GM12878 (cell line): ENCODE measurements at regions not wholly inside any gene's neighbourhood (a gene's known extent, or its start where the extent isn't known, plus 50 kb on each side); places are given as distances from the start of the nearest gene placed in this dataset.
A peak's percentile ranks its signal among the peaks of the same experiment; 100 is the strongest.

ENCODE experiments used
- ATAC-seq: fragments of 200-7000 bp; cut with Tn5 transposase; 3 replicates; pipeline ENCODE4 v1.9.1; 2020; ENCODE audit warnings: mild to moderate bottlenecking, moderate library complexity
- BruUV-seq: library from RNA; stranded (reverse); fragments of 400-500 nt; replicated peaks from 2 replicates; lab custom pipeline; 2021; lab: Mats Ljungman, UMichigan
- CTCF ChIA-PET: fragments of 300-600 bp; sonication (Branson Sonifier 250); formaldehyde crosslinking; extraction: SDS; loops from one replicate; lab custom pipeline; 2021; ENCODE audit warnings: inconsistent platforms; lab: Yijun Ruan, JAX
- POLR2A ChIA-PET: fragments of 350-600 bp; formaldehyde crosslinking; extraction: SDS; loops from one replicate; lab custom pipeline; 2021; ENCODE audit warnings: inconsistent platforms; lab: Charles Lee
- RAD21 ChIA-PET: fragments of 300-600 bp; sonication (Branson Sonifier 250); formaldehyde crosslinking; loops from one replicate; lab custom pipeline; 2023; ENCODE audit warnings: antibody characterized with exemption; ENCODE audit not compliant: unreplicated experiment; lab: Charles Lee
- SMC1A ChIA-PET: fragments of 300-600 bp; sonication (Branson Sonifier 250); formaldehyde crosslinking; loops from one replicate; lab custom pipeline; 2023; ENCODE audit not compliant: unreplicated experiment, uncharacterized antibody; lab: Charles Lee
- DNase-seq: peaks from one replicate; pipeline ENCODE4 v3.0.0-alpha.2; 2011; ENCODE audit warnings: low read depth, low spot score
- FAIRE-seq: peaks from 3 replicates; lab custom pipeline; 2011; peaks lifted over from hg19 to GRCh38; lab: Jason Lieb, UNC
- H2AFZ ChIP-seq: 2 replicates; pipeline ENCODE4 v1.6.0; 2011; ENCODE audit warnings: low read depth, low read length, control low read depth; ENCODE audit not compliant: control insufficient read depth
- H3K27ac ChIP-seq: 2 replicates; pipeline ENCODE4 v1.5.1; 2011; ENCODE audit warnings: control low read depth; ENCODE audit not compliant: control insufficient read depth, insufficient read depth
- H3K27me3 ChIP-seq, 2 experiments: replicated peaks in 1 of 2; 2 replicates each; pipeline versions ENCODE4 v1.6.0 to v1.6.1; 2011; ENCODE audit warnings: low read length in 1 of 2; ENCODE audit not compliant: control insufficient read depth in 2 of 2, insufficient read depth in 2 of 2
- H3K36me3 ChIP-seq, 2 experiments: 2 replicates each; pipeline ENCODE4 v1.5.1; 2011; ENCODE audit warnings: low read length in 1 of 2; ENCODE audit not compliant: control insufficient read depth in 2 of 2, insufficient read depth in 2 of 2
- H3K4me1 ChIP-seq: 2 replicates; pipeline ENCODE4 v1.6.1; 2011; ENCODE audit warnings: mild to moderate bottlenecking, low read length, moderate library complexity, mixed read lengths; ENCODE audit not compliant: control insufficient read depth, insufficient read depth
- H3K4me2 ChIP-seq: 2 replicates; pipeline ENCODE4 v1.6.0; 2011; ENCODE audit warnings: control low read depth; ENCODE audit not compliant: control insufficient read depth, insufficient read depth
- H3K4me3 ChIP-seq: fragments of 200-600 bp; sonication (generic); 2 replicates; pipeline ENCODE4 v1.5.1; 2016
- H3K79me2 ChIP-seq: 2 replicates; pipeline ENCODE4 v1.6.0; 2011; ENCODE audit warnings: low read length; ENCODE audit not compliant: control insufficient read depth, insufficient read depth
- H3K9ac ChIP-seq: 2 replicates; pipeline ENCODE4 v1.8.0; 2011; ENCODE audit warnings: low read length, control low read depth, mixed read lengths; ENCODE audit not compliant: control insufficient read depth, insufficient read depth
- H3K9me3 ChIP-seq: replicated peaks from 3 replicates; pipeline ENCODE4 v1.5.1; 2011; ENCODE audit warnings: mild to moderate bottlenecking, low read length; ENCODE audit not compliant: control insufficient read depth, insufficient read depth
- H4K20me1 ChIP-seq: 2 replicates; pipeline ENCODE4 v1.6.0; 2011; ENCODE audit not compliant: control insufficient read depth, insufficient read depth
- BCL11A ChIP-seq: IDR thresholded peaks from 2 replicates; pipeline ENCODE4 v1.6.1; 2011; ENCODE audit warnings: low read depth, low read length
- EED ChIP-seq: sonication (generic); IDR thresholded peaks from 2 replicates; pipeline ENCODE4 v1.6.1; 2016; ENCODE audit warnings: antibody characterized with exemption, low read depth
- FOS ChIP-seq: IDR thresholded peaks from 3 replicates; pipeline ENCODE4 v1.6.1; 2011; ENCODE audit warnings: borderline replicate concordance; ENCODE audit not compliant: insufficient read length; ENCODE audit errors: extremely low read depth
- JUND ChIP-seq: IDR thresholded peaks from 2 replicates; pipeline ENCODE4 v1.6.1; 2012; ENCODE audit warnings: low read depth, mild to moderate bottlenecking, low read length, improper control_type of control experiment, moderate library complexity
- MEF2B ChIP-seq: fragments of 450-650 bp; IDR thresholded peaks from 2 replicates; pipeline ENCODE4 v1.6.1; 2018; ENCODE audit warnings: mild to moderate bottlenecking, moderate library complexity; ENCODE audit not compliant: partially characterized antibody, poor library complexity, severe bottlenecking
- NBN ChIP-seq: fragments of 450-650 bp; IDR thresholded peaks from 2 replicates; pipeline ENCODE4 v1.6.1; 2016
- NFYA ChIP-seq: IDR thresholded peaks from 2 replicates; pipeline ENCODE4 v1.6.1; 2011; ENCODE audit warnings: low read depth, mild to moderate bottlenecking, low read length, improper control_type of control experiment, borderline replicate concordance
- STAT3 ChIP-seq: IDR thresholded peaks from 2 replicates; pipeline ENCODE4 v1.6.1; 2011; ENCODE audit warnings: low read depth, low read length, improper control_type of control experiment
- TCF7 ChIP-seq: IDR thresholded peaks from 2 replicates; pipeline ENCODE4 v1.6.1; 2014; ENCODE audit warnings: antibody characterized with exemption, borderline replicate concordance
- WRNIP1 ChIP-seq: IDR thresholded peaks from 2 replicates; pipeline ENCODE4 v1.6.1; 2011; ENCODE audit warnings: low read depth, low read length, improper control_type of control experiment, borderline replicate concordance
- ZBTB33 ChIP-seq: fragments of 450-650 bp; IDR thresholded peaks from 2 replicates; pipeline ENCODE4 v1.6.1; 2017; ENCODE audit warnings: mild to moderate bottlenecking
- ZNF24 ChIP-seq: fragments of 450-650 bp; IDR thresholded peaks from 2 replicates; pipeline ENCODE4 v1.6.1; 2017; ENCODE audit warnings: antibody characterized with exemption, mild to moderate bottlenecking
- WGBS: methylation state at CpG from one replicate; pipeline ENCODE4 v1.1.6; 2016; ENCODE audit warnings: low lambda C conversion rate; ENCODE audit not compliant: insufficient replicate concordance, insufficient coverage; ENCODE audit errors: missing lambda C conversion rate; 5-methylcytosine and 5-hydroxymethylcytosine counted together
- in situ Hi-C: fragments of 300-500 bp; cut with MboI; formaldehyde crosslinking; loops from 9 replicates; pipeline ENCODE4 v1.14.3; 2018; ENCODE audit warnings: mixed read lengths
- intact Hi-C: fragments of 100-400 bp; cut with micrococcal nuclease; formaldehyde crosslinking; loops from one replicate; pipeline ENCODE4 v1.14.2; 2022; ENCODE audit not compliant: unreplicated experiment

DNA sequence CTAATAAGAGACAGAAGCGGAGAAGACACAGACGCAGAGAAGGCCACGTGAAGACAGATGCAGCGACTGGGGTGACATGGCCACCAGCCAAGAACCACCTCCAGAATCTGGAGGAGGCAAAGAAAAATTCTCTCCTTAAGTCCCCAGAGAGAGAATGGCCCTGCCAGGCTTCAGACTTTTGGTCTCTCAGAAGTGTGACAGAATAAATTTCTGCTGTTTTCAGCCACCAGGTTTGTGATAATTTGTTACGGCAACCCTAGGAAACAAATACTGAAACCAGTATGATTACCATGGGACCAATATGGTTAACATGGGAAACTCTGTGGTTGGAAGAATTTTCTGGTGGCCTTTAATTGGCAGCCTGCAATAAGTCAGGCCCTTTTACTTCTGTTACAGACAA, 63.9 kb upstream of the DOCK9 start (continued):
- TF ChIP-seq ZBTB33 (no peak), ZNF24 (no peak), BCL11A (peak; percentile 36; the same call in 1 of the 2 replicates), MEF2B (peak; percentile 81), TCF7 (no peak), STAT3 (no peak), JUND (no peak)

DNA sequence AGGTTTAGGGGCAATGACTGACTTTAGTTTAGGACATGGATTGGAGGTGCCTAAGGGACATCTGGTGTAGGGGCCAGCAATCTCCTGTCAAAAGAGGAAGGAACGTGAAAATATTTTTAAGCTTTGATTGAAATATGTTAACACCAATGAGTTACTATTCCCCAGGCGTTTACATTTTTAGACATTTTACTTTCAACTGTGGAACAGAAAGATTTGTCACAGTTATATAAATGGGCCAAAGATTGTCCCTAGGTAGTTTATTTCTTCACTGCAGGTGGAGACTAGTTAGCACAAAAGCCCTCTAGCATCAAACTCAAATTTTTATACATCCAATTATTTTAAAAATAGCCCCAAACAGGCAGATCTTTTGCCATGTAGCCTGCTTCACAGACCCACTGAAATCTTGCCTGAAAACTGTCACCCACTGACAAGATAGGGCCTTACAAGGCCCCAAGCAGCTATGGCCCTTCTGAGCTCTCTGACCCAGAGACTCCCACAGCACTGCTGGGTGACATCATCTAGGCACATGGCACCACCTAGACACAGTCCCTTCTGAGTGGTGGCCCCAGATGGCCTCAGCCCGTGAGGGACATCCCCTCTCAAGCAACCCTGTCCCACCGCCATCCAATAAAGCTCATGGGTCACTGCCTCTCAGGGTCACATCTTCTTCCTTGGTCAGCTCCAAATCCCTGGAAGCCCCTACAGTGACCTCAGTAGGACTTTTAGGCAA, 64.8 kb upstream of the DOCK9 start:
- H2AFZ ChIP-seq: no peak overlapping the region
- no peak overlapping the region for H3K27ac ChIP-seq
- H3K9me3 ChIP-seq: no peaks in the 10 kb centered on the region
- H3K36me3 ChIP-seq: no peaks in the 10 kb centered on the region
- SMC1A ChIA-PET: no interaction called here
- TF ChIP-seq NBN (no peak), FOS (no peak), EED (no peak), NFYA (no peak), WRNIP1 (no peak)
- TF ChIP-seq, all 136 proteins: peak for 0
- BruUV-seq: no TSS peak
- Histone ChIP-seq H3K79me2 (no peaks in the 10 kb centered on the region), H3K27me3 (no peaks in the 10 kb centered on the region), H4K20me1 (no peaks in the 10 kb centered on the region), H3K9ac (no peak overlapping the region), H3K4me3 (no peak overlapping the region), H3K4me2 (no peak overlapping the region), H3K4me1 (peaks cover 14% of the 10 kb centered on the region)
- DNase-seq (no peak), FAIRE-seq (no peak), ATAC-seq (peak; percentile 58)
- POLR2A ChIA-PET: no interaction called here
- in situ Hi-C loops: no loop called here
- 17% methylated on average over 4 of the region's 4 CpGs for WGBS
- CTCF ChIA-PET: no interaction called here
- RAD21 ChIA-PET: no interaction called here
- intact Hi-C loops: no loop called here
